HEK293 (cell line): ENCODE measurements at regions not wholly inside any gene's neighbourhood (a gene's known extent, or its start where the extent isn't known, plus 50 kb on each side); places are given as distances from the start of the nearest gene placed in this dataset.

ENCODE experiments used
- CTCF ChIA-PET: fragments of 350-600 bp; formaldehyde crosslinking; extraction: SDS; loops from one replicate; lab custom pipeline; 2021; ENCODE audit warnings: antibody characterized with exemption; lab: Yijun Ruan, JAX
- POLR2A ChIA-PET: fragments of 300-600 bp; formaldehyde crosslinking; extraction: SDS; loops from one replicate; lab custom pipeline; 2020; ENCODE audit warnings: antibody characterized with exemption, inconsistent platforms; lab: Yijun Ruan, JAX
- H3K27ac ChIP-seq: fragments of 200-500 bp; sonication (Bioruptor generic); 2 replicates; pipeline ENCODE4 v1.5.1; 2014; ENCODE audit warnings: low read depth, low read length, control low read depth, inconsistent platforms; ENCODE audit errors: extremely low read depth
- H3K36me3 ChIP-seq, 2 experiments: fragments of 200-500 bp in 1 of 2; sonication (Bioruptor generic) in 1 of 2; 1 replicate in 1 of 2; 2 replicates in 1 of 2; pipeline ENCODE4 v1.5.1; 2014 to 2017; ENCODE audit warnings: inconsistent platforms in 2 of 2, low read length in 2 of 2; ENCODE audit not compliant: control insufficient read depth in 2 of 2, insufficient read depth in 1 of 2
- H3K4me1 ChIP-seq: fragments of 200-500 bp; sonication (Bioruptor generic); 2 replicates; pipeline ENCODE4 v1.5.1; 2014; ENCODE audit warnings: mild to moderate bottlenecking, low read length, inconsistent platforms; ENCODE audit not compliant: control insufficient read depth, insufficient read depth
- H3K4me3 ChIP-seq: 2 replicates; pipeline ENCODE4 v1.5.1; 2011; ENCODE audit warnings: low read depth, mild to moderate bottlenecking, control low read depth, low read length, moderate library complexity
- H3K9me3 ChIP-seq: fragments of 200-500 bp; sonication (Bioruptor generic); 2 replicates; pipeline ENCODE4 v1.5.1; 2014; ENCODE audit warnings: low read depth, low read length, inconsistent platforms; ENCODE audit not compliant: control insufficient read depth, insufficient read depth
- ATF2 ChIP-seq: fragments of 450-650 bp; formaldehyde crosslinking; IDR thresholded peaks from 2 replicates; pipeline ENCODE4 v1.5.1; 2016; ENCODE audit warnings: missing biosample characterization, missing genetic modification characterization, low read depth
- GLI4 ChIP-seq: fragments of 450-650 bp; formaldehyde crosslinking; IDR thresholded peaks from 2 replicates; pipeline ENCODE4 v1.5.1; 2016; ENCODE audit warnings: missing biosample characterization, missing genetic modification characterization
- KLF16 ChIP-seq: fragments of 450-650 bp; formaldehyde crosslinking; IDR thresholded peaks from 2 replicates; pipeline ENCODE4 v1.5.1; 2017; ENCODE audit warnings: missing biosample characterization, missing genetic modification characterization
- MZF1 ChIP-seq: fragments of 450-650 bp; formaldehyde crosslinking; IDR thresholded peaks from 2 replicates; pipeline ENCODE4 v1.5.1; 2017; ENCODE audit warnings: missing biosample characterization, missing genetic modification characterization, borderline replicate concordance
- TCF7L2 ChIP-seq: IDR thresholded peaks from 2 replicates; pipeline ENCODE4 v1.6.1; 2011; ENCODE audit warnings: low read depth, mild to moderate bottlenecking, inconsistent platforms, low read length, moderate library complexity, borderline replicate concordance
- TRIM28 ChIP-seq: IDR thresholded peaks from 2 replicates; pipeline ENCODE4 v1.6.1; 2011; ENCODE audit warnings: low read length, control low read depth, borderline replicate concordance
- ZBTB20 ChIP-seq: fragments of 450-650 bp; formaldehyde crosslinking; IDR thresholded peaks from 2 replicates; pipeline ENCODE4 v1.5.1; 2016; ENCODE audit warnings: missing biosample characterization, missing genetic modification characterization
- ZBTB7A ChIP-seq: fragments of 450-650 bp; formaldehyde crosslinking; IDR thresholded peaks from 2 replicates; pipeline ENCODE4 v1.5.1; 2016; ENCODE audit warnings: low read depth, missing biosample characterization, missing genetic modification characterization
- ZNF121 ChIP-seq: fragments of 450-650 bp; formaldehyde crosslinking; IDR thresholded peaks from 2 replicates; pipeline ENCODE4 v1.5.1; 2016; ENCODE audit warnings: missing biosample characterization, missing genetic modification characterization
- ZNF133 ChIP-seq: fragments of 450-650 bp; formaldehyde crosslinking; IDR thresholded peaks from 2 replicates; pipeline ENCODE4 v1.5.1; 2016; ENCODE audit warnings: missing biosample characterization, missing genetic modification characterization
- ZNF175 ChIP-seq: fragments of 450-650 bp; formaldehyde crosslinking; IDR thresholded peaks from 2 replicates; pipeline ENCODE4 v1.5.1; 2016; ENCODE audit warnings: missing biosample characterization, missing genetic modification characterization
- ZNF2 ChIP-seq: fragments of 450-650 bp; formaldehyde crosslinking; IDR thresholded peaks from 2 replicates; pipeline ENCODE4 v1.5.1; 2016; ENCODE audit warnings: missing biosample characterization, missing genetic modification characterization
- ZNF202 ChIP-seq: fragments of 450-650 bp; formaldehyde crosslinking; IDR thresholded peaks from 2 replicates; pipeline ENCODE4 v1.5.1; 2016; ENCODE audit warnings: missing biosample characterization, missing genetic modification characterization, borderline replicate concordance
- ZNF211 ChIP-seq: fragments of 450-650 bp; formaldehyde crosslinking; IDR thresholded peaks from 2 replicates; pipeline ENCODE4 v1.5.1; 2016; ENCODE audit warnings: low read depth, missing biosample characterization, missing genetic modification characterization
- ZNF292 ChIP-seq: fragments of 450-650 bp; formaldehyde crosslinking; IDR thresholded peaks from 2 replicates; pipeline ENCODE4 v1.5.1; 2016; ENCODE audit warnings: low read depth, missing biosample characterization, missing genetic modification characterization, borderline replicate concordance
- ZNF426 ChIP-seq: fragments of 450-650 bp; formaldehyde crosslinking; IDR thresholded peaks from 2 replicates; pipeline ENCODE4 v1.5.1; 2017; ENCODE audit warnings: missing biosample characterization, missing genetic modification characterization, mild to moderate bottlenecking, inconsistent platforms, moderate library complexity
- ZNF600 ChIP-seq: fragments of 450-650 bp; formaldehyde crosslinking; IDR thresholded peaks from 2 replicates; pipeline ENCODE4 v1.5.1; 2016; ENCODE audit warnings: missing biosample characterization, missing genetic modification characterization
- ZNF610 ChIP-seq: fragments of 450-650 bp; formaldehyde crosslinking; IDR thresholded peaks from 2 replicates; pipeline ENCODE4 v1.5.1; 2016; ENCODE audit warnings: missing biosample characterization, missing genetic modification characterization, borderline replicate concordance
- ZNF658 ChIP-seq: fragments of 450-650 bp; formaldehyde crosslinking; IDR thresholded peaks from 2 replicates; pipeline ENCODE4; 2016; ENCODE audit warnings: missing biosample characterization, missing genetic modification characterization
- ZNF747 ChIP-seq: fragments of 450-650 bp; formaldehyde crosslinking; IDR thresholded peaks from 2 replicates; pipeline ENCODE4 v1.5.1; 2016; ENCODE audit warnings: missing biosample characterization, missing genetic modification characterization
- ZSCAN16 ChIP-seq: fragments of 450-650 bp; formaldehyde crosslinking; IDR thresholded peaks from 2 replicates; pipeline ENCODE4 v1.5.1; 2016; ENCODE audit warnings: missing biosample characterization, missing genetic modification characterization
- TF ChIP-seq, protein P1 (sequence below): fragments of 450-650 bp; formaldehyde crosslinking; IDR thresholded peaks from 2 replicates; pipeline ENCODE4 v1.5.1; 2016; ENCODE audit warnings: missing biosample characterization, missing genetic modification characterization, borderline replicate concordance
- TF ChIP-seq, protein P2 (sequence below): fragments of 450-650 bp; formaldehyde crosslinking; IDR thresholded peaks from 2 replicates; pipeline ENCODE4 v1.5.1; 2016; ENCODE audit warnings: missing biosample characterization, missing genetic modification characterization

GRCh38 chr5:156043351-156043750 is 283.6 kb upstream of the SGCD start:
- H3K36me3 ChIP-seq: no peaks in the 10 kb centered on the region
- TF ChIP-seq ZNF121 (no peak), TRIM28 (no peak)
- no peak overlapping the region for H3K27ac ChIP-seq
- H3K4me1 ChIP-seq: no peaks in the 10 kb centered on the region
- H3K4me3 ChIP-seq: no peak overlapping the region
- H3K9me3 ChIP-seq: no peaks in the 10 kb centered on the region
- CTCF ChIA-PET: no interaction called here
- POLR2A ChIA-PET: no interaction called here

DNA sequence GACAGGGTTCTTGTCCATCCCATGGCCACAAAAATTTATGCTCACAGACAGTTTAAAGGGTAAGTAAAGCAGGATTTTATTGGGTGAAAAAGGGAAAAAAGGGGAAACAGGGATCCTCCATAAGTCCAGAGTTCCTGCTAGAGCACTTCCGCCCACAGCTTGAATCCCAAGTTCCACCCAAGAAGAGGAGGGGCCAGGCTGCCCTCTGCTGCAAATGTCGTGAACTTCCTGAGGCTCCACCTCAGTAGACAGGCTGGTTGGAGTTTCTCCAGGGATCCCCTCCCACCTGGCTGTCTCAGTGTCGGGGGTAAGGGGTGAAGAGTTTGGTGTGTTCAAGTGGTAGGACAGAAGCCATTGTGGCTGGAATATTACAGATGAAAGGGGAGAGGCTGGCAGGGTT is 275.0 kb upstream of the SGCD start:
- Histone ChIP-seq H3K4me1 (no peaks in the 10 kb centered on the region), H3K4me3 (no peak overlapping the region), H3K27ac (no peak overlapping the region), H3K36me3 (no peaks in the 10 kb centered on the region), H3K9me3 (no peaks in the 10 kb centered on the region)
- CTCF ChIA-PET: no interaction called here
- POLR2A ChIA-PET: no interaction called here
- no peak for TF ChIP-seq KLF16 (tag by site-specific recombination)
- TF ChIP-seq TCF7L2: no peak
- no peak for TF ChIP-seq ZNF610
- no peak for TF ChIP-seq ZNF600 (tag by site-specific recombination)
- no peak for TF ChIP-seq ZNF292 (tag by site-specific recombination)
- TF ChIP-seq ZNF658: no peak
- no peak for TF ChIP-seq GLI4 (tag by site-specific recombination)
- TF ChIP-seq ZNF211 (tag by site-specific recombination): no peak
- no peak for TF ChIP-seq ZNF747
- TF ChIP-seq, protein P1, sequence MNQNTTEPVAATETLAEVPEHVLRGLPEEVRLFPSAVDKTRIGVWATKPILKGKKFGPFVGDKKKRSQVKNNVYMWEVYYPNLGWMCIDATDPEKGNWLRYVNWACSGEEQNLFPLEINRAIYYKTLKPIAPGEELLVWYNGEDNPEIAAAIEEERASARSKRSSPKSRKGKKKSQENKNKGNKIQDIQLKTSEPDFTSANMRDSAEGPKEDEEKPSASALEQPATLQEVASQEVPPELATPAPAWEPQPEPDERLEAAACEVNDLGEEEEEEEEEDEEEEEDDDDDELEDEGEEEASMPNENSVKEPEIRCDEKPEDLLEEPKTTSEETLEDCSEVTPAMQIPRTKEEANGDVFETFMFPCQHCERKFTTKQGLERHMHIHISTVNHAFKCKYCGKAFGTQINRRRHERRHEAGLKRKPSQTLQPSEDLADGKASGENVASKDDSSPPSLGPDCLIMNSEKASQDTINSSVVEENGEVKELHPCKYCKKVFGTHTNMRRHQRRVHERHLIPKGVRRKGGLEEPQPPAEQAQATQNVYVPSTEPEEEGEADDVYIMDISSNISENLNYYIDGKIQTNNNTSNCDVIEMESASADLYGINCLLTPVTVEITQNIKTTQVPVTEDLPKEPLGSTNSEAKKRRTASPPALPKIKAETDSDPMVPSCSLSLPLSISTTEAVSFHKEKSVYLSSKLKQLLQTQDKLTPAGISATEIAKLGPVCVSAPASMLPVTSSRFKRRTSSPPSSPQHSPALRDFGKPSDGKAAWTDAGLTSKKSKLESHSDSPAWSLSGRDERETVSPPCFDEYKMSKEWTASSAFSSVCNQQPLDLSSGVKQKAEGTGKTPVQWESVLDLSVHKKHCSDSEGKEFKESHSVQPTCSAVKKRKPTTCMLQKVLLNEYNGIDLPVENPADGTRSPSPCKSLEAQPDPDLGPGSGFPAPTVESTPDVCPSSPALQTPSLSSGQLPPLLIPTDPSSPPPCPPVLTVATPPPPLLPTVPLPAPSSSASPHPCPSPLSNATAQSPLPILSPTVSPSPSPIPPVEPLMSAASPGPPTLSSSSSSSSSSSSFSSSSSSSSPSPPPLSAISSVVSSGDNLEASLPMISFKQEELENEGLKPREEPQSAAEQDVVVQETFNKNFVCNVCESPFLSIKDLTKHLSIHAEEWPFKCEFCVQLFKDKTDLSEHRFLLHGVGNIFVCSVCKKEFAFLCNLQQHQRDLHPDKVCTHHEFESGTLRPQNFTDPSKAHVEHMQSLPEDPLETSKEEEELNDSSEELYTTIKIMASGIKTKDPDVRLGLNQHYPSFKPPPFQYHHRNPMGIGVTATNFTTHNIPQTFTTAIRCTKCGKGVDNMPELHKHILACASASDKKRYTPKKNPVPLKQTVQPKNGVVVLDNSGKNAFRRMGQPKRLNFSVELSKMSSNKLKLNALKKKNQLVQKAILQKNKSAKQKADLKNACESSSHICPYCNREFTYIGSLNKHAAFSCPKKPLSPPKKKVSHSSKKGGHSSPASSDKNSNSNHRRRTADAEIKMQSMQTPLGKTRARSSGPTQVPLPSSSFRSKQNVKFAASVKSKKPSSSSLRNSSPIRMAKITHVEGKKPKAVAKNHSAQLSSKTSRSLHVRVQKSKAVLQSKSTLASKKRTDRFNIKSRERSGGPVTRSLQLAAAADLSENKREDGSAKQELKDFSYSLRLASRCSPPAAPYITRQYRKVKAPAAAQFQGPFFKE (tag by site-specific recombination): no peak
- TF ChIP-seq, protein P2, sequence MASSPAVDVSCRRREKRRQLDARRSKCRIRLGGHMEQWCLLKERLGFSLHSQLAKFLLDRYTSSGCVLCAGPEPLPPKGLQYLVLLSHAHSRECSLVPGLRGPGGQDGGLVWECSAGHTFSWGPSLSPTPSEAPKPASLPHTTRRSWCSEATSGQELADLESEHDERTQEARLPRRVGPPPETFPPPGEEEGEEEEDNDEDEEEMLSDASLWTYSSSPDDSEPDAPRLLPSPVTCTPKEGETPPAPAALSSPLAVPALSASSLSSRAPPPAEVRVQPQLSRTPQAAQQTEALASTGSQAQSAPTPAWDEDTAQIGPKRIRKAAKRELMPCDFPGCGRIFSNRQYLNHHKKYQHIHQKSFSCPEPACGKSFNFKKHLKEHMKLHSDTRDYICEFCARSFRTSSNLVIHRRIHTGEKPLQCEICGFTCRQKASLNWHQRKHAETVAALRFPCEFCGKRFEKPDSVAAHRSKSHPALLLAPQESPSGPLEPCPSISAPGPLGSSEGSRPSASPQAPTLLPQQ (tag by site-specific recombination): no peak
- TF ChIP-seq, all 188 proteins: peak for 0

GRCh38 chr5:156052656-156053055 is 274.3 kb upstream of the SGCD start:
- ChIA-PET POLR2A (no interaction called here), CTCF (no interaction called here)
- no peaks in the 10 kb centered on the region for H3K9me3 ChIP-seq
- no peak for TF ChIP-seq ZNF175 (tag by site-specific recombination)
- TF ChIP-seq ZBTB20 (tag by site-specific recombination): no peak
- TF ChIP-seq ZSCAN16 (tag by site-specific recombination): no peak
- no peak for TF ChIP-seq ZBTB7A (tag by site-specific recombination)
- no peak for TF ChIP-seq ZNF202 (tag by site-specific recombination)
- TF ChIP-seq ZNF426 (tag by site-specific recombination): no peak
- no peak for TF ChIP-seq ATF2 (tag by site-specific recombination)
- no peak for TF ChIP-seq ZNF2 (tag by site-specific recombination)
- TF ChIP-seq MZF1 (tag by site-specific recombination): no peak
- no peak for TF ChIP-seq ZNF133

More at GRCh38 chr5:156052656-156053055, 274.3 kb upstream of the SGCD start:
- Histone ChIP-seq H3K4me3 (no peak overlapping the region), H3K4me1 (no peaks in the 10 kb centered on the region), H3K36me3 (no peaks in the 10 kb centered on the region), H3K27ac (no peak overlapping the region)
